H1 (cell line): ENCODE measurements at regions not wholly inside any gene's neighbourhood (a gene's known extent, or its start where the extent isn't known, plus 50 kb on each side); places are given as distances from the start of the nearest gene placed in this dataset.

ENCODE experiments used
- CTCF ChIA-PET: fragments of 300-600 bp; sonication (Branson Sonifier 250); formaldehyde crosslinking; loops from one replicate; lab custom pipeline; 2021; ENCODE audit not compliant: partially characterized antibody; lab: Charles Lee
- POLR2A ChIA-PET: fragments of 300-600 bp; sonication (Branson Sonifier 250); formaldehyde crosslinking; loops from one replicate; lab custom pipeline; 2021; ENCODE audit warnings: inconsistent platforms; ENCODE audit not compliant: partially characterized antibody; lab: Charles Lee
- DNase-seq, 2 experiments: peaks; one replicate each; pipeline versions ENCODE4 v3.0.0 to v3.0.0-alpha.2; 2010 to 2022; ENCODE audit warnings: low spot score in 2 of 2, low read depth in 1 of 2, mixed read lengths in 1 of 2
- FAIRE-seq: peaks from 2 replicates; lab custom pipeline; 2011; peaks lifted over from hg19 to GRCh38; lab: Jason Lieb, UNC
- H2AFZ ChIP-seq: 2 replicates; pipeline ENCODE4 v1.8.1; 2012; ENCODE audit warnings: low read length, inconsistent platforms
- H2AK5ac ChIP-seq: 2 replicates; pipeline ENCODE4 v1.6.1; 2013; ENCODE audit warnings: low read depth, low read length
- H2BK120ac ChIP-seq: replicated peaks from 2 replicates; pipeline ENCODE3; 2013; ENCODE audit warnings: low read depth, low read length, inconsistent platforms
- H2BK12ac ChIP-seq: 2 replicates; pipeline ENCODE4 v1.6.1; 2013; ENCODE audit warnings: low read depth, low read length
- H2BK15ac ChIP-seq: 2 replicates; pipeline ENCODE4 v1.6.1; 2013; ENCODE audit warnings: low read length
- H2BK20ac ChIP-seq: 2 replicates; pipeline ENCODE4 v1.6.1; 2013; ENCODE audit warnings: low read length
- H2BK5ac ChIP-seq: 2 replicates; pipeline ENCODE4 v1.6.1; 2013; ENCODE audit warnings: low read depth, low read length
- H3K14ac ChIP-seq: 2 replicates; pipeline ENCODE4 v1.6.1; 2013; ENCODE audit warnings: inconsistent platforms; ENCODE audit not compliant: insufficient read length
- H3K18ac ChIP-seq: 2 replicates; pipeline ENCODE4 v1.6.1; 2013; ENCODE audit warnings: low read length; ENCODE audit errors: extremely low read depth
- H3K23ac ChIP-seq: 2 replicates; pipeline ENCODE4 v1.6.1; 2013; ENCODE audit warnings: inconsistent platforms; ENCODE audit not compliant: insufficient read length
- H3K23me2 ChIP-seq: 2 replicates; pipeline ENCODE4 v1.6.1; 2013; ENCODE audit warnings: low read depth, low read length
- H3K27ac ChIP-seq: 2 replicates; pipeline ENCODE4 v1.6.1; 2011; ENCODE audit warnings: low read depth, low read length, inconsistent platforms
- H3K27me3 ChIP-seq, 4 experiments: replicated peaks in 1 of 4; 1 replicate in 1 of 4; 2 replicates in 3 of 4; pipeline versions ENCODE4 v1.6.1 to v1.8.1; 2011 to 2013; ENCODE audit warnings: low read length in 3 of 4, mild to moderate bottlenecking in 3 of 4, inconsistent platforms in 2 of 4, mixed read lengths in 2 of 4, moderate library complexity in 1 of 4; ENCODE audit not compliant: control insufficient read depth in 3 of 4, insufficient read depth in 3 of 4; ENCODE audit errors: extremely low read depth in 1 of 4
- H3K36me3 ChIP-seq, 4 experiments: 2 replicates each; pipeline versions ENCODE4 v1.6.1 to v1.8.1; 2011 to 2013; ENCODE audit warnings: mild to moderate bottlenecking in 4 of 4, low read length in 3 of 4, moderate library complexity in 2 of 4, control low read depth in 1 of 4, inconsistent platforms in 1 of 4; ENCODE audit not compliant: insufficient read depth in 4 of 4, control insufficient read depth in 2 of 4
- H3K4ac ChIP-seq: replicated peaks from 2 replicates; pipeline ENCODE3; 2013; ENCODE audit warnings: low read length, low read depth, mixed read lengths, inconsistent platforms; ENCODE audit not compliant: insufficient read length
- H3K4me1 ChIP-seq, 4 experiments: replicated peaks in 1 of 4; 1 replicate in 1 of 4; 2 replicates in 3 of 4; pipeline versions ENCODE4 v1.6.1 to v1.8.1; 2011 to 2013; ENCODE audit warnings: low read length in 3 of 4, inconsistent platforms in 2 of 4, mixed read lengths in 1 of 4; ENCODE audit not compliant: insufficient read depth in 4 of 4, control insufficient read depth in 3 of 4
- H3K4me2 ChIP-seq, 2 experiments: 2 replicates each; pipeline versions ENCODE4 v1.6.1 to v1.8.1; 2011 to 2013; ENCODE audit warnings: low read depth in 2 of 2, low read length in 2 of 2, control low read depth in 1 of 2, inconsistent platforms in 1 of 2, mild to moderate bottlenecking in 1 of 2; ENCODE audit not compliant: insufficient read depth in 1 of 2
- H3K4me3 ChIP-seq, 4 experiments: fragments of 200-600, 300-600 bp in 1 of 4; sonication (generic), shearing (Covaris generic), sonication (Bioruptor Twin) in 1 of 4; 2 replicates each; pipeline versions ENCODE4 v1.5.1 to v1.8.1; 2011 to 2016; ENCODE audit warnings: low read length in 4 of 4, low read depth in 3 of 4, control low read depth in 2 of 4, inconsistent platforms in 2 of 4, mild to moderate bottlenecking in 2 of 4, mixed read lengths in 1 of 4, moderate library complexity in 1 of 4; ENCODE audit not compliant: insufficient read depth in 2 of 4; ENCODE audit errors: extremely low read depth in 1 of 4
- H3K56ac ChIP-seq: replicated peaks from 2 replicates; pipeline ENCODE3; 2013; ENCODE audit warnings: low read depth, mild to moderate bottlenecking, mixed read lengths, low read length, inconsistent platforms; ENCODE audit not compliant: insufficient read length
- H3K79me1 ChIP-seq: 2 replicates; pipeline ENCODE4 v1.6.1; 2013; ENCODE audit warnings: low read depth, low read length, control low read depth
- H3K79me2 ChIP-seq, 2 experiments: 2 replicates each; pipeline versions ENCODE4 v1.6.1 to v1.8.1; 2012 to 2013; ENCODE audit warnings: low read length in 2 of 2, mild to moderate bottlenecking in 2 of 2, inconsistent platforms in 1 of 2; ENCODE audit not compliant: insufficient read depth in 2 of 2, control insufficient read depth in 1 of 2
- H3K9ac ChIP-seq, 4 experiments: replicated peaks in 1 of 4; 1 replicate in 1 of 4; 2 replicates in 3 of 4; pipeline versions ENCODE4 v1.6.1 to v1.8.1; 2011 to 2013; ENCODE audit warnings: low read depth in 3 of 4, low read length in 3 of 4, control low read depth in 2 of 4, mild to moderate bottlenecking in 2 of 4, moderate library complexity in 2 of 4, inconsistent platforms in 1 of 4; ENCODE audit errors: extremely low read depth in 1 of 4
- H3K9me3 ChIP-seq, 2 experiments: 2 replicates each; pipeline versions ENCODE4 v1.6.1 to v1.8.1; 2012 to 2013; ENCODE audit warnings: mild to moderate bottlenecking in 2 of 2, moderate library complexity in 2 of 2, control low read depth in 1 of 2, inconsistent platforms in 1 of 2, low read depth in 1 of 2, low read length in 1 of 2, mixed read lengths in 1 of 2; ENCODE audit not compliant: insufficient read depth in 2 of 2
- H4K20me1 ChIP-seq, 2 experiments: replicated peaks in 1 of 2; 2 replicates each; pipeline versions ENCODE3 to v1.8.1; 2011 to 2013; ENCODE audit warnings: inconsistent platforms in 2 of 2, low read length in 2 of 2, mild to moderate bottlenecking in 1 of 2; ENCODE audit not compliant: insufficient read depth in 2 of 2, control insufficient read depth in 1 of 2
- H4K5ac ChIP-seq: 2 replicates; pipeline ENCODE4 v1.6.1; 2013; ENCODE audit warnings: low read length, low read depth, mixed read lengths, inconsistent platforms; ENCODE audit not compliant: insufficient read length
- H4K8ac ChIP-seq: 2 replicates; pipeline ENCODE4 v1.8.0; 2013; ENCODE audit warnings: mild to moderate bottlenecking, moderate library complexity, low read length, inconsistent platforms; ENCODE audit not compliant: insufficient read depth; ENCODE audit errors: extremely low read depth
- H4K91ac ChIP-seq: replicated peaks from 2 replicates; pipeline ENCODE3; 2013; ENCODE audit warnings: low read length, mixed read lengths, inconsistent platforms; ENCODE audit not compliant: insufficient read length
- BACH1 ChIP-seq: IDR thresholded peaks from 2 replicates; pipeline ENCODE4 v1.6.1; 2012; ENCODE audit warnings: low read length, improper control_type of control experiment
- RNF2 ChIP-seq: fragments of 200-900, 300-1000 bp; sonication (generic); IDR thresholded peaks from 2 replicates; pipeline ENCODE4 v1.7.1; 2016; ENCODE audit warnings: borderline replicate concordance, low read depth, mild to moderate bottlenecking, antibody characterized with exemption, low read length; ENCODE audit not compliant: poor library complexity, severe bottlenecking; ENCODE audit errors: missing control alignments
- WGBS, 2 experiments: shearing (Covaris generic) in 1 of 2; methylation state at CpG; one replicate each; pipeline versions ENCODE4 v1.1.6 to v1.1.7; 2013 to 2015; ENCODE audit warnings: low lambda C conversion rate in 2 of 2, mixed read lengths in 2 of 2, inconsistent platforms in 1 of 2, low coverage in 1 of 2, missing lambda C conversion rate in 1 of 2; ENCODE audit not compliant: insufficient replicate concordance in 2 of 2, insufficient coverage in 1 of 2, insufficient read length in 1 of 2; ENCODE audit errors: extremely low coverage in 1 of 2, missing lambda C conversion rate in 1 of 2; 5-methylcytosine and 5-hydroxymethylcytosine counted together

GRCh38 chr14:42045383-42045782, 438.7 kb downstream of the LRFN5 start:
- Histone ChIP-seq H2BK12ac (no peak overlapping the region), H3K36me3 (no peaks in the 10 kb centered on the region), H3K23ac (no peak overlapping the region), H3K4me2 (no peak overlapping the region), H3K9ac (no peak overlapping the region), H2AK5ac (no peak overlapping the region), H3K27ac (no peak overlapping the region), H2AFZ (no peak overlapping the region), H2BK5ac (no peak overlapping the region), H3K4me3 (no peak overlapping the region), H3K27me3 (no peaks in the 10 kb centered on the region), H3K56ac (no peak overlapping the region), H3K18ac (no peak overlapping the region), H3K4me1 (no peaks in the 10 kb centered on the region; a peak in 1 of 7 replicates), H3K79me1 (no peaks in the 10 kb centered on the region), H3K4ac (no peak overlapping the region), H3K9me3 (no peaks in the 10 kb centered on the region), H3K79me2 (no peaks in the 10 kb centered on the region), H2BK15ac (no peak overlapping the region), H3K23me2 (no peaks in the 10 kb centered on the region), H4K91ac (no peak overlapping the region), H2BK20ac (no peak overlapping the region), H4K5ac (no peak overlapping the region), H2BK120ac (no peak overlapping the region), H4K20me1 (no peaks in the 10 kb centered on the region), H3K14ac (no peak overlapping the region), H4K8ac (no peak overlapping the region)
- ChIA-PET POLR2A (no interaction called here), CTCF (no interaction called here)
- DNase-seq: no peak
- WGBS, 2 experiments: 71% methylated on average over 3 of the region's 3 CpGs; no CpG with 5 or more reads in 1 of the 2 experiments
- no peak for FAIRE-seq
- TF ChIP-seq BACH1 (no peak), RNF2 (no peak)
